ENCODE measurements at regions not wholly inside any gene's neighbourhood (a gene's known extent, or its start where the extent isn't known, plus 50 kb on each side); places are given as distances from the start of the nearest gene placed in this dataset.

GRCh38 chr7:130897515-130898419, 163.8 kb upstream of the KLF14 start:
- no peak for DNase-seq

- DNase-seq, result no peak
Measured at GRCh38 chr7:130899071-130899560, 165.1 kb upstream of the KLF14 start.

- no peak for DNase-seq
Measured at GRCh38 chr7:130899638-130900401, 165.8 kb upstream of the KLF14 start.

- DNase-seq, result peak; percentile 1
Measured at GRCh38 chr7:130900471-130901076, 166.6 kb upstream of the KLF14 start.

GRCh38 chr7:130901209-130901783, 167.3 kb upstream of the KLF14 start:
- DNase-seq, result peak; percentile 95

GRCh38 chr7:130902755-130903357, 168.8 kb upstream of the KLF14 start:
- no peak for DNase-seq

GRCh38 chr7:130903358-130903974, 169.5 kb upstream of the KLF14 start:
- DNase-seq, result peak; percentile 73

GRCh38 chr7:130904031-130904757, 170.2 kb upstream of the KLF14 start:
- peak; percentile 96 for DNase-seq

GRCh38 chr7:130904792-130905191, 170.8 kb upstream of the KLF14 start:
- DNase-seq, result peak; percentile 1

GRCh38 chr7:130906575-130906974, 172.6 kb upstream of the KLF14 start:
- DNase-seq, result no peak

GRCh38 chr7:130907439-130907838, 173.4 kb upstream of the KLF14 start:
- no peak for DNase-seq

GRCh38 chr7:130908345-130909160, 174.5 kb upstream of the KLF14 start:
- no peak for DNase-seq

GRCh38 chr7:130909161-130909836, 175.3 kb upstream of the KLF14 start:
- DNase-seq, result no peak

- DNase-seq, result no peak
Measured at GRCh38 chr7:130909881-130910672, 176.1 kb upstream of the KLF14 start.

GRCh38 chr7:130910949-130911944, 177.2 kb upstream of the KLF14 start:
- no peak for DNase-seq

- DNase-seq, result peak; percentile 66
Measured at GRCh38 chr7:130912082-130912861, 178.3 kb upstream of the KLF14 start.
